Glomerular visceral epithelial cell (primary cell): ENCODE measurements at regions not wholly inside any gene's neighbourhood (a gene's known extent, or its start where the extent isn't known, plus 50 kb on each side); places are given as distances from the start of the nearest gene placed in this dataset.

Source experiments
- DNase-seq: peaks from one replicate; pipeline ENCODE4 v3.0.0-alpha.2; 2016; ENCODE audit errors: extremely low spot score

DNA sequence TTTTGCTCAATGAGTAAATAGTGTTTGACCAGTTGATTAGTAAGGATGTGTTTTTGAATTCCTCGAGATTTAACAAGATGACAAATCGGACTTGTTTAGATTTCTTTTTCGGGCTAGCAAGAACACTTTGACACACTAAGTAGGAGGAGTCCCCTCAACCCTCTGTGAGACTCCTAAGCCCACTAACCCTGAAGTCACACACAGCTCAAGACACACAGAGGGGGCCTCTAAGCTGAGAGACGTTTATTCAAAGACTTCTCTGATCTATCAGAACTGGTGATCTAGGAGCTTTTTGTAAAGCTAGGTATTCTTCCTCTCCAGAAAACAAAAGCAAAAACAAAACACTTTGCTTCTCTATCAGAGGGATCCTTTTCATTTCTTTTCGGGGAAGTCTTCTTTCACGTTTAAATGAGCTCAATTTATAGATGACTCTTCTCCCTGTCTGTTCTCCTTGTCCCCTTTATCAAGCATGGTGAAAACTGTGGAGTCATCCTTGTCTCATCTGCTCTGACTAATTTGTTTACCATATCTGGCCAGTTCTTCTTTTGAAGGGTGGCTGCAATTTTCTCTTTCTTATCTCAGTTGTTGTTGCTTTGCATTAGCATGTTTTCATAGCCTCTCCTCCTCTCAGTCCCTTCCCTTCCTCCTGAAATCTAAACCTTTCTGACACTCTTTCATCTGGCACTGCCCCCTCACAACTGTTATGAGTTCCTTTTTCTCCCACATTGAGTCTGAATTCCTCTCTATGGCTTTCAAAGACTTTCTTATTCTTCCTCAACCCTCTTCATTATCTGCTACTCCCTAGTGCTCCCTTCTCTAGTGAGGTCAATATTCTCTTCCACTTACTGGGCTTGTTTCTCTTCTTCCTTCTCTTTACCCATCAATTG, 68.5 kb upstream of the RAI14 start:
- peak; percentile 23 for DNase-seq

GRCh38 chr5:34589832-34590231, 66.3 kb upstream of the RAI14 start:
- no peak for DNase-seq

- no peak for DNase-seq
These were observed 64.4 kb upstream of the RAI14 start for GRCh38 chr5:34591723-34592122.

DNA sequence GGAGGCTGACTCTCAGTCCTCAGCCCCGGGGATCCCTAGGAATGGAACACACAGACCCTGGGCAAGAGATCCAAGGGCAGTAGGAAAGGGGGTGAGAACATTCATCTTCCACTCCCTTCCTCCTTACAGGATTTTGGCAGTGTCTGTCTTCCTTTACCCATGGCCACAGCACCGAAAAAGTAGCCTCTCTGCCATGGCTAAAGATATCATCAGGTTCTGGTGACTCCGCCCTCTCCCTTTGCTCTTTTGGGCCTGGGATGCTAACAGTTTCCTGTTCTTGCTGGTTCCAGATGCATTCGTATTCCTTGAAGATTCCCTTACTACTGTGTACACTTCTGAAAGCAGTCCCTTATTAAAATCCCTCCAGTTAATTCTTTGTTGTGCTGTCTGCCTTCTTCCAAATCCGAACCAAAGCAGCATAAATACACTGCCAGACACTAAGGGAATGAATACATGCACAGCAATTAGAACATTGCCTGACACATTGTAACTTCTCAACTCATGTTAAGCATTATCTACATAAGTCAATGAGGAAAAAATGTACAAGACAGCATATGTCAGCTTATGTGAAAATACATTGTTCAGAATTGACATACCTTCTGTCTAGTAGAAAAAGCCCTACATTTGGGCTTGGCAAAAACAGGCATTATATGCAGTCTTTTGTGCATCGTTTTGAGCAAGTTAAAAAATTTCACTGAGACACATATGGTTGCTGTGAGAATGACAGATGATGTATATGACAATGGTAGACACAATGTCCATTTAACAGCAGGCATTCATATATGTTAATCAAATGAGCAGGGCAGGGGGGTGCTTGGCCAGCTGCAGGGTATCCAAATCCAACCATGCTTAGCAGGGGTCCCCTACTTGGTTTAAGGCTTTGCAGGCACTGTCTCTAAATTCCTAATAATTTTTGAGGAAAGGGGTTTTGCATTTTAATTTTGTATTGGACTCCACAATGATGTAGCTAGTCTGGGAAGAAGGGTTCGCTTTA, 58.8 kb upstream of the RAI14 start:
- DNase-seq: no peak

GRCh38 chr5:34598177-34598794, 57.8 kb upstream of the RAI14 start:
- DNase-seq: peak; percentile 86

DNA sequence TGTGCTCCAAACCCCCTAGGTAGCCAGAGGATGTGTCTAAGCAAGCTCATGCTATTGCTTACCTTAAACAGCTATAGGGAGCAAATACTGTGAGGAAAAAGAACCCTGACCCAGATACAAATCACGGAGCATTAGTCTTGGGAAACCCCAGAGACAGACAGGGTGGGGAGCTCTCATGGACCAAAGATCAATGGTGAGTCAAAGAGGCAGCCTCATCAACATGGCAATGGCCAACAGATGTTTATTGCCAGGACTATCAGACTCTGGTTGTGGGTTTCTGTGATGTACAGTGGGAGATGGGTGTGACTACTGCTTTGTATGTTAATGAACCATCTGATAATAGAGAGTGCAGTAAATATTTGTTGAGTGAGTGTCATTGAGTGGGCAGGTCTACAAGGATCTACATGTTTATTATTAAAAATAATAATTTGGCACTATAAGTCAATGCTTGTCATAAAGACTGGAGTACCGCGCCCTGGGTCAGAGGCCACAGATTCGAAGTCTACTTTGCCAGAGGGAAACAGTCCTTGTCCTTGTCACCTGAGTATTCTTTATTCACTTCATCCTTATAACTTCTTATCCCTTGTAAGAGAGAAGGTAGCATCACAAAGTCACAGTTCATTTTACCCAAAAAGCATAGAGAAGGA, 56.5 kb upstream of the RAI14 start:
- no peak for DNase-seq

- DNase-seq: no peak
These were observed 56.0 kb upstream of the RAI14 start for GRCh38 chr5:34600118-34600493.

DNA sequence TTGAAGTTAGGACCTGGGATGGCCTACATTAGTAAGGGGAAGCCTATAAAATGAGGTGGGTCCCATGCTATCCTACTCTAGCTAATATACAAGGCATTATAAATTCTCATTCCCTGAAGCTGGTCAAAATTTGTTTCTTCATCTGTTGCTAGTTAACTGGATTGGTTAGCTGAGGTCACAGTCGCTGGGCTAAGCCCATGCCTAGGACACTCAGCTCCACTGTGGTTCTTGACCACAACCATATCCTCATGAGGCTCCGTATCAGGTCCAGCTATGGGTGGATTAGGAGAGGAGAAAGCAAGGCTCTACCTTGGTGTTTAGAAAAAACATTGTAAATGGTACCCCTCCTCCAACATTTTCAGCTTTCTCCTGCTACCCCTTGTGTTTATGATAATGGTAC, 52.8 kb upstream of the RAI14 start:
- DNase-seq: peak; percentile 61

DNA sequence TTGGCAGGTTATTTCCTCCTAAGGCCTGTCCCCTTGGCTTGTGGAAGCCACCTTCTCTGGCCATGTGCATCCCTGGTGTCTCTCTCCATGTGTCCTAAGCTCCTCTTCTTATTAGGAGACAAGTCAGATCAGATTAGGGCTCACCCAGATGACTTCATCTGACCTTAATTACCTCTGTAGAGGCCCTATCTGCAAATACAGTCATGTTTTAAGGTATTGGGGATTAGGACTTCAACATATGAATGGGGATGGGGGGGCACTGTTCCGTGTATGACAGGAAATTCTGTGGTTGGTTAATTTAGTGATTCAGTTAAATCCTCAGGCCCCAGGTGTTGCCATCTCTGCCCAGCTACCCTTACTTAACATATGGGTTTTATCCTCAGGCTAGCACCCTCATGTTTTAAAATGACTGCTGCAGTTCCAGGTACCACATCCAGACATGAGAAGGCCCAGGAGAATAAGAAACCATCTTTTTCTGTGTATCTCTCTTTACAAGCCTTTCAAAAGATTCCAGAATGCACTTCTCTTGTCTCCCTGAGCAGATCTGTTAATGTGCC, 51.9 kb upstream of the RAI14 start:
- peak; percentile 70 for DNase-seq

GRCh38 chr5:34606101-34606500, 50.0 kb upstream of the RAI14 start:
- DNase-seq: no peak
